ENCODE measurements at regions not wholly inside any gene's neighbourhood (a gene's known extent, or its start where the extent isn't known, plus 50 kb on each side); places are given as distances from the start of the nearest gene placed in this dataset.

DNA sequence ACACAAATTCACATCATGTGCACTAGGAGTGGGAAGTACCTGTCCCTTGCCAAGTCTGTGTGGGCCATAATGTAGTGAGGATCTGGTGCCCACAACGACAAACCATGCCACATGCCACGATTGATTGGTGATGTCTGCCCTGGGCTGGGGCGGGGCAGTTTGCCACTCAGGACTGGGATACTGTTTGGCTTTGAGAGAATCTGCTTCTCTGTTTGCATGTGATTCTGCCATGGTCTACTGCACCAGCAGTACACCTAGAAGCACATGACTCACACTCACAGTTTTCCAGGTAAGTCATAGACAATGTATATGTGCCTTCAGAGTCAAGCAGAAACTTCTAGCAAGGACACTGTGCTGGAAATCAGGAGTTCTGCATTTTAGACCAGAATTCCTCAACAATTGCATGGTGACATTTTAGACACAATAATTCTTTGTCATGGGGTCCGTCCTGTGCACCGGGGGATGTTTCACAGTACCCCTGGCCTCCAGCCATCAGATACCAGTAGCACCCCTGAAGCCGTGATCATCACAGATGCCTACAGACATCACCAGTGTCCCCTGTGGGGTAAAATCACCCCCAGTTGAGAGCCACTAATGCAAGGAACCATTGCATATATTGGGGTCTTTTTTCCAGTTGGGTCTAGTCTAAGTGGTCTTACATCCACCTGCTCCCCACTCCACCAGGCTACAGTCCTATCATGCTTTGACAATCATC lies 278.3 kb downstream of the EIPR1 start:
- no peak for DNase-seq

DNA sequence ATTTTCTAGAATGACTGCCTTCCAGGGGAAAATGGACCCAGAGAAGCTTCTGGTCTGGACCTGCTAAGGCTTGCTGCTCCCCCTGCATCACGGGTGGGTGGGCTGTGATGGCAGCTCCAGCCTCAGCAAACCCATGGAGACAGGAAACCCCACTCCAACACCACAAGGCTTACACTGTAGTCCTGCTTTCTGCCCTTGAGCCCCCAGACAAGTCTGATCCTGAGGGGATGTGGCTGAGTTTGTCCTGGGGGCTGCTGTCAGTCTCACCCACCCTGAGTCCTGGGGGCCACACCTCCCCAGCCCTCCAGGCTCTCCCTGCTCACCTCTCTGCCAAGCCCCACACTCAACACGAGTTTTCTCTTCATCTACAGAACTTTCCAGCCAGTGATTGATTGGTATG lies 279.4 kb downstream of the EIPR1 start:
- no peak for DNase-seq

DNA sequence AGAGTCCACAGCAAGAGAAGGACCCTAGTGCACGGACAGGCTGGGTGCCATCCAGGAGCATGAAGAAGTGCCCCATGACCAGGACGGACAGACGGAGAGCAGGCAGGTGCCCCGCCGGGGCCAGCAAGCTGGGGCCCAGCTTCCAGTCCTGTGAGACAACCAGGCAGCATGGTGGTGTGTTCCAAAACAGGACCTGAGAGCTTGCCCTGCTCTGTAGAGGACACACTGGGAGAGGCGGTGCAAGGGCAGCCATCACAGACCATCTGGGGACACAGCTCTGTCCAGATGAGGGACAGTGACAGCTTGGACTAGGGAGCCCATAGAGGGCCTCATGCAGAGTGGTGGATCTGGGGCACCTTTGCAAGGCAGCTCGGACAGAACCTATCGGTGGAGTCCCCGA lies 279.8 kb downstream of the EIPR1 start:
- DNase-seq, result no peak

DNA sequence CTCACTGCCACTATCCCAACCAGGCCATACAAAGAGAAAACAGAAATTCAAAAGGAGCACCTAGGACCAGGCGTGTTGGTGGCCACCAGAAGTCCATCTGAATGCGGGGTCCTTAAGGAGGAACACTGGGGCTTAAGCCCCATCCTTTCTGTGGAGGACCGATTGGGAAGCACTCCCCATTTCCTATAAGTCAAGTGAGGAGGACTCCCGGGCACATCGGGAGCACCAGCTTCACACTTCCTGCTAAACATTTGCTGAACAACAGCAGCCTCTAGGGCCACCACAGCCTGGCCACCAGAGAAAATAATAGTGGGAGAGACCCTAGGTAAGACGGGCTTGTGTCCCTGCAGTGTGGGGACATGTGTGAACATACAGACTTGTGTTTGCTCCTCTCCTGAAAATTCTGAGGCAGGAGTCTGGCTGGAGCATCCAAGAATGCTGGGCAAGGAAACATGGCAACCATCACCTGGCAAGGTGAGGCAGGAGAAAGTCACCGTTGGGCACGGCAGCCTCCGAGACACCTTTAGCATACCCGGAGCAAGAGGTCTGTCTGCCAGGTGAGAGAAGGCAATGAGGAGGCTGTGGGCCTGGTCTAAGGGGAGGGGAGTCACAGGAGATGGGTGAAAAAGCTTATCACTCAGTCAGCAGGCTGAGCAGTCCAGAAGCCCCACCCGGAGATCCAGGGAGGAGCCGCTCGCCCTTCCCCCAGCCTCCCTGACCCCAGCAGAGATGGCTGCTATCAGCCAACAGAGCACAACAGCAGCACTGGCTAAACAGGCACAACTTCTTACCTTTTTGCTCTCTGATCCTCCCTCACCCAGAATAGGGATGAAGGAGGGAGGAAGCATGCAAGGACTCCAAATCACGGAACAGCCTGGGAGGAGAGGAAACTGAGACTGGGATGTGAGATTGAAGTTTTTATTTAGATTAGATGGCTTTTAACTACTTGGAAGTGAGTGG lies 282.3 kb downstream of the EIPR1 start:
- DNase-seq, result no peak

DNA sequence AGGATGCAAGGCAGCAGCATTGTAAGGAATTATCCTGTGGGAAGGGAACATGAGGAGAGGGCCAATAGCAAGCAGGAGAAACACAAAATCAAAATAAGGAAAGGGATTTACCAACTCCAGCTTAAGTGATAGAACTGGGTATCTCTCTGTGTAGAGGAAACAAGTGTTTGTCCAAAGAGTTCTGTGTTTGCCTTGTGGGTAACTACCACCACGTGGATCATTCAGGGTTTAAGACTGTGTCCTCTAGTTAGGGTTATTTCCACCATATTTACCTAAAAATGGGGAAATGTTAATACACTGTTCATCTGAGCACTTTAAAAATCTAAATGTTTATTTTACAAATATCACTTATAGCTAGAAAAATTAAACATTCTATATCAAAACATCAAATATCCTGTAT lies 283.3 kb downstream of the EIPR1 start:
- DNase-seq, result no peak

DNA sequence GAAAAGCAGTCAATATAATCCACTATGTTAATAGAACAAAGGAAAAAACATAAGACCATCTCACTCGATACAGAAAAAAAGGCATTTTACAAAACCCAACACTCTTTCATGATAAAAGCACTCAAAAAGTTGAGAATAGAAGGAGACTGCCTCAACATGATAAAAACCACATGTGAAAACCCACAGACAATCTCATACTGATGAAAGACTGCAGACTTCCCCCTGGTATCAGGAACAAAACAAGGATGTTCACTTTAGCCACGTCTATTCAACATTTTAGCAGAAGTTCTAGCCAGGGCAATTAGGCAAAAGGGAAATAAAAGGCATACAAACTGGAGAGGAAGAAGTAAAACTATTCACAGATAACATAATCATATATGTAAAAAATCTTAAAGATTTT lies 285.9 kb downstream of the EIPR1 start:
- DNase-seq, result no peak

DNA sequence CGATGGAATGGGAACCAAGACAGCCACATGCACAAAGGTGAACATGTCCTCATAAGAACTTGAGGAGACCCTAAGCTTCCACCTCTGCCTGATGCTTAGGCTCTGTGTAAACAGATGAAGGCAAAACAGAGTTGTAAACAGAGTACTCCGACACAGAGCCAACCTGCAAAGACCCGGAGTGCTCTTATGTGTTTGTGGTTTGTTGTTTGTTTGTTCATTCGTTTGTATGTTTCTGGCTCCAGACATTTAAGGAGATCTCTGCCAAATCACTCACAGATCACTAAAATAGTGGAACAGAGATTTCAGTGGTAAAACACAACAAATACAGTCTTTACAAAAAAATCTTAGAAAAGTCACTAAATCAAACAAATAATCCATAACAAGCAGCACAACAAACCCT lies 294.9 kb downstream of the EIPR1 start:
- no peak for DNase-seq

DNA sequence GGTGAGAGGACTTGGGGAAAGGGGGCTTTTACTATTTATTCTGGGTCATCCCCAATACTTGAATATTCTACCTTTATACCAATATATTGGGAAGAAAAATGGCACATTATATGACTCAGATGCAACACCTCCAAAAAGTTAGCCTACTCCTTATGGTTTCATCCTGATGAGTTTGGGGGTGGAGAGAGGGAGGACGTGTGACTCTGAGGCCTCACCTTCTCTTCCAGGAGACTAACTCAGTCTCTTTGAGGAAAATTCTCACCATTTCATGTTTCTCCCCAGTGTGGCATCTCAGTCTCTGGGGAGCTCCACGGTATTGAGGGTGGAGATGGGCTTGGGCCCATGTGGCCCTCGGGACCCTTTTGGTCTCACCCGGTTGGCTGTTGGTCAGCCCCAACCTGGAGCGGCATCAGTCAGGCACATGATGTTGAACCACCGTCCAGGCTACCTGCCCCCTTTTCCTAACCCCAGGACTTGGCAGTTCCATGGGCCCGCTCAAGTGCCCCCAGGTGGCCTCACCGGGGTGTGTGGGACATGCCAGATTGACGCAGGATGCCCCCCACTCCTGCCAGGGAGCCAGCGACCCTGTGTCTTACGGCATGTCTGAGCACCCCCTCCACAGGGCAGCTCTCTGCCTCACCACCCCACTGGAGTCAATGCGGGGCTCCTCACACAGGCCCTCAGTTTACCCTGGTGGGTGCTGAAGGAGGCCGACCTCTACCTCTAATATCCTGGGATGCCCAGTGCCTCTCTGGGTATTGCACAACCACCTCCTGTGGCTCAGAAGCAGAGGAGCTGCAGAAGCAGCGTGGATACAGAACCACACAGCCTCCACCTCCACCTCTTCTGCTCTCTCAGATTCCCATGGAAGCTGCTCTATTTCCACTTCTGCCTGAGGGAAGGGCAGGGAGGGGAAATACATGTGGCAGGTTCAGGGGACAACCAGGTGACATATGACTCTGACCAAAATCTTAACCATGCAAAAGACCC lies 297.4 kb downstream of the EIPR1 start:
- no peak for DNase-seq

DNA sequence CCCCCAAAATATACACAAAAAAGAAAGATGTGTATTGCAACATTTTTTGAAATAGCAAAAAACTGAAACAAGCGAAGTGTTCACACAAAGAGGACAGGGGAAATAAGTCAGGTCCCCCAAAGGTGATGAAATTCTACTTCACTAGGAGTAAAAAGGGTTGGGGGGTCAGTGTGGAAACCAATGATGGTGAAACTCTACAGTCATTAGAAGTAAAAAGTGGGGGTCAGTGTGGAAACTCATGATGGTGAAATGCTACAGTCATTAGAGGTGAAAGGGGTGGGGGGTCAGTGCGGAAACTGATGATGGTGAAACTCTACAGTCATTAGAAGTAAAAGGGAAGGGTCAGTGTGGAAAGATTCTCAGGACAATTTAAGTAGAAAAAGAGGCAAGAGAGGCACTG lies 298.2 kb downstream of the EIPR1 start:
- DNase-seq, result no peak

DNA sequence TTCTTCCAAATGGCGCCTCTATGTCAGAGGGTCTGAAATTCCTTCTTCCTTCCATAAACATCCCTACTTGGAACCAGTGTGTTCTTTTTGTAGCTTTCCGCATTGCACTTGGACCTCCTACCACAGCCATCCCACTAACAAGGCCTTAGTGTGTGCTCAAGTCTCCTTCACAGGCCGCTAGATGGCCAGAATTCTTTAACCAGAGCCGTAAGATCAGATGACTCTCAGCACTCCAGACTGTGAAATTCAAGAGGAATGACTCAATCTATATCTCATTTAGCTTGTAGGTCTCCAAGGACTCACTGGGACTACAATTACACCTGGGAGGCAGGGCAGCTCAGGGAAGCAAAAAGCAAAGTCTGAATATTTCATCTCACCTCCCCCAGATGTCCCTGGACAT lies 298.9 kb downstream of the EIPR1 start:
- no peak for DNase-seq

DNA sequence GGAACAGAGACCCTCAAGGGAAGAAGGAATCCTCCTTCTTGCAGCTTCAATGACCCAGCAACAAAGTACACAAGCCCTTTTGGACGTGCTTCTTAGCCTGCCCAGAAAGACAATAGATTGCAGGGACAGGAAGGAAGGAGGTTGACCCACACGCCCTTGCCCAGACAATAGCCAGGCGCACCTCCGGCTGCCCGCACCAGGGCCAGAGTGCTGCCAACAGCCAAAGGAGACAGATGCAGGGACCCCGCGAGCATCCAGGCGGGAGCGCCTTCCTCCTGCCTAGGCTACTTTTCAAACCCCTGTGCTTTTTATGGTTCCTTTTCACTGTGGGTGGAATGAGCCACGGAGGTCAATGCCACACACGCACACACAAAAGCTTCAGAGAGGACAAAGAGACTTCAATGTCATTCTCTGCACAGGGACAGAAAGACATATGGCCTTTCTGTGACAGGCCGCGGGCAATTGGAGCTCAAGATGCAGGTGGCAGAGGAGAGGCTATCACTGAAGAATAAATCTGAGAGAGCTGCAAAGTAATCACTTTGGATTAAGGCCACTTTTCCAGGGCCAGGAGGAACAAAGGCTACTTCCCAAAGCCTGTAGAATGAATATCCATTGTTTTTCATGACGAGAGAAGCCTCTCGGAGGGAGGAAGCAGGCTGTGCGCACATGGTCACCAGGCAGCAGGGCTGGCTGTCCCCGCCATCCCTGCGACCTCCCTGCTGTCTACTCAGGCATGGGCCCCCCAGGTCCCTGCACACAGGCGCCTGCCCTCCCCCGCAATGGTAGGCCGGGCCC lies 300.6 kb downstream of the EIPR1 start:
- no peak for DNase-seq

DNA sequence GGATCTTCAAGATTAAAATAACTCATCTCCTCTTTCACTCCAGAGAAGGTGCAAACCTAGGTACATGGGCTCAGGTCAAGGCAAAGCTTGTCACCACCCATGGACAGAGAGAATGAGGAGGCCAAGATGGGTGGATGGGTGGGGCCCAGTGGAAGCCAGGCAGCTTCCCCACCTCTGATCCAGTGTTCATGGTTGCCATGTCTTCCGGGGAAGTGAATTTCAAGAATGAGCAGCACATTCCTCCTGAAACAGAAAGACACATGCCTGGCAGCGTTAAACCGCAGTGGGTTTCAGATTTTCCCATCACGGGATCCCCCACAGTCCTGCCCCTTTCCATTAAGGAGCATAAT lies 301.7 kb downstream of the EIPR1 start:
- no peak for DNase-seq

DNA sequence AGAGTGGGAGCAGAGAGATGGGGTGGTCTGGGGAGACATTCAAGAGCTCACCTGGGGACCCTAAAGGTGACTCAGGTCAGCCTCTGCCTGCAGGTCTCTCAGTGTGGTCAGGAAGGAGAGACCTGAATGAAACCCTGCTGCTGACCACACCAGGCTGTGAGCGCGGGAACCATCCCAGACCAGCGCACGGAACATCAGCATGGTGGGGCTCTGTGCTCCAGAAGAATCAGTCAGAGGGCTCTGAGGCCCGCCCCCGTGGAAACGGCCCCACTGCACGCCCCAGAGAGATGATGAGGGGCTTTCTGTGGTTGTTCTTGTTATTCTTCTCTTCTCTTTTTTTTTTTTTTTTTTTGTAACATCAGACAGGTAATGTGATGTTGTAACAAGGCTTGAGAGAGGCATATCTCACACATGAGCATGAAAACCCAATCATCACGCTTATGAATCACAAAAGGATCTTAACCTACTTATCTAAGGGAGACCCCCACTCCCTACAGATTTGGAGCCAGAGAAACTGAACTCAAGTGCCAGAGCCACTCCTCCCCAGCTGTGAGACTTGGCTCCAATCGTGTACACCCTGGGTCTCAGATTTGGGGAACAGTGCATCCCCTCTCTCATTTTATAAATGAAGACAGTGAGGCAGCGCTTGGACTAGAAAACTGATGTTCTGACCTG lies 302.2 kb downstream of the EIPR1 start:
- no peak for DNase-seq

DNA sequence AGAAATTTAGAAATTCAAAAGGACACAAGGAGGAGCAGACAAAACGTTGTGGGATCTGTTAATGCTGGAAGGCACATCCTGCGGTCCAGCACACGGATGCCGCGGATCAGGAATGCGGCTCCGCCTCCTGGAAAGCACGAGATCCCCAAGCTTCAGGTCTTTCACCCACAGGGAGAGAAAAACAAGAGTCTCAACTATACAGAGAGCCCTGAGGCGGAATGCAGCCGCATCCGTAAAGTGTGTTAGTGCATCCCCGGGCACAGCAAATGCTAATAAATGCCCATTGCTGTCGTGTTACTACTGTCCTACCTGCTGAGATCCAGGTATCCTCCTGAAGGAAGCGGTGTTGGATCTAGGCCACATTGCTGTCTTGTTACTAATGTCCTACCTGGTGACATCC lies 303.9 kb downstream of the EIPR1 start:
- DNase-seq, result no peak

DNA sequence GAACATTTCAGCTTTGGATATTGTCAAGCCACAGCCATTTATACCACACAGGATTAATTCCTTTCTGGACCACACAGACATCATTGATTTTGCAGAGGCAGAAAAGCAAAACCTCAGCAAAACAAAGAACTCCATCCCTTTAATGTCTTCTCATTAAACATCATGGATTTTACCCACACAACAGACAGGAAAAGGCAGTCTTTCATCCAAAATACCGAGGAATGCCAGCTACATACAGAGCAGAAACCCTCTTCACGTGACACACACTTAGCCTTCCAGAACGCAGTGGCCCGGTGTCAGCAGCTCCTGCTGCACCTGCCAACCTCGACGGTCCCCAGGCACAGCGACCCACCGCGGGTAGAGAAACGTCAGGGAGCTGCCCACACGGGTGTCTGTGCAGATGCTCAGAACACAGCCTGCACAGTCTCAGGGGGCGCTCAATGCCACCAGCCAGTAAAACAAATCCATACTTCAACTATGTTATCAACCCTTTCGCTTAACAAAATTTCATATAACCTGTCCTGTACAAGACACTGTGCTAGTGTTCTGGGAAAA lies 304.5 kb downstream of the EIPR1 start:
- DNase-seq, result no peak

DNA sequence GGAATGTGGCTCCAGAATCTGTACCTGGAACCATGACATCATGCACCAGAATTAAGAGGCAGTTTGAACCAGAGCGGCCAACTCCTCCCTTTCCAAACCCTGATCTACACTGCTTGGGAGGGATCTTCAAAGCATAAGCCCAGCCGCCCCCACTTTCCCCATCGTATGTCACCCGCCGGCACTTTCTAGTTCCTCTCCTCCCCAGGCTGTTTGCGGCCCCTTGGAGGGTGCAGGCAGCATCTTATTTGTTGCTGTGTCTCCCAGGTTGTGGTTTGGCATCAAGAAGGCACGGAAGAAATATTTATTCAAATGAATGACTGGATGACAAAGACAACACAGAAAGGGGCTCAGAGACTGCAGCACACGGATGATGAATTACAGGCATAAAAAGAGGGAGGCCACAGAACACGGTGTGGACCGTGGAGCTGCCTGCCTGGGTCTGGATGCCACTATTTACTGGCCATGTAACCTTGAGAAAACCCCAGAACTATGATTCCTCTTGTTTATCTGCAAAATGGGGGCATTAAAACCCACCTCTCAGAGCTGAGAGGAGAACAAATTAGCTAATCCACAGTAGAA lies 305.8 kb downstream of the EIPR1 start:
- DNase-seq, result no peak

DNA sequence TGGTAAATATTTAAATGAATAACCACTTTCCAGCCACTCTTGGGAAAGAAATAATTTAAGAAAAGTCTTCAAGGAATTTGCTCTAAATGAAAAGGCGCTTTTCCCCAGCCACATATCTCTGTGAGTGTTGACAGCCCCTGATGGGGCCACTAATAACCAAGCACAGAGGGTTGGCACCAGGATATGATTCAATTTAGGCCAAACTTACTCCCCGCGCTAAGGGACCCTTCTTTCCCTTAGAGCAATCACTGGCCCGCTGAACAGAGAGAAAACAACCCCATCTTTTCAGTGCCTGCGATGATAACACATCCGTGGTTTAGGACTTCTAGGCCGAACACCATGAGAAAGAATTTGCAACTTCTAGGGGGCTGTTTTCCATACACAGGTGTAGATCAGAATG lies 310.8 kb downstream of the EIPR1 start:
- no peak for DNase-seq

DNA sequence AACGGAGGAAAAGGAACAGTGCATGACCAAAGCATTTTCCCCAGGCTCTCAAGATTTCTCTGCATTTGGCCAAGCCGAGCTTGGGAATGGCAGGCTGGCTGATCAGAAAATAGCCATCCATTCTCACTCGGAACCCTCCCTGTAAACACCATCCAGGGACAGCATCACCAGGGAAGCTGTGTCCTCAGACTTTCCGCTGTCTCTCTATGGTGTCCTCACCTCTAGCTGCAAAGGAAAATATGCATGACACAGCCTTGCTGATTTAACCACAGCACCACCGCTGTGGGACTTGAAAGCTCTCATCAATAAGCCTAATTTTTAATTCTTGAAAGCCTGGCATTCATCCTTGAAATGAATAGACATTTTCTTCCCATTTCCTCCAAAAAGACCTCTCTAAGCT lies 311.7 kb downstream of the EIPR1 start:
- no peak for DNase-seq

DNA sequence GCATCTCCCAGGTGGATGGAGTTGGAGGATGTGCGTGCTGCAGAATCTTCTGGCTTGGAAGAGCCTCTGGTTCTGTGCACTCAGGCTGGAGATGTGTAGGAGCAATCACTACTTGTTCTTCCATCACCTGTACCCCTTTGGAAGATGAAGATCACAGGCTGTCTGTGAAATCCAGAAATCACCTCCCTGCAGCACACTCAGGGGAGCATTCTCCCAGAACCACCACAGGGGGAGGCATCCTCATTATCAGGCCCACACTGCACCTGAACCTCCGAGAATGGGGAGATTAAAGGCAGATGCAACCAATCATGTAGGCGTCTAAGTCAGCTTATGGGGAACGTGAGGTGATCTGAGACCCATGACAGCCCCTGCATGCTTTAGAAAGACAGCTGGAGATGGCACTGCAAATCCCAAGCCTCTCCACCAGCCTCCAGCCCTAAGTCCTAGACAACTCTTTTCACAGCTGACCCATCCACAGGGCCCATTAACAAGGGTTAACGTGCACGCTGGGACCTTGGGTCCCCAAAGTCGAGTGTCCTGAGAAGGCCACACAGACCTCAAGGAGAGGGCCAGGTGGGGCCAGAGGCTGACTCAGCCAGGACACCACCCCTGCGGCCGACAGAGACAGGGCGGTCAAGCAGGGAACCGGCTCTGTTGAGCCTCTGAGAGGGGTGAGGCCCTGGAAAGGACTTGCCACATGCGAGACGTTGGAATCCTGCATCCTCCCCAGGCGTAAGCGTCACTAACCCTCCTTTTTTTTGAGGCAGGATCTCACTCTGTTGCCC lies 314.9 kb downstream of the EIPR1 start:
- DNase-seq, result no peak

DNA sequence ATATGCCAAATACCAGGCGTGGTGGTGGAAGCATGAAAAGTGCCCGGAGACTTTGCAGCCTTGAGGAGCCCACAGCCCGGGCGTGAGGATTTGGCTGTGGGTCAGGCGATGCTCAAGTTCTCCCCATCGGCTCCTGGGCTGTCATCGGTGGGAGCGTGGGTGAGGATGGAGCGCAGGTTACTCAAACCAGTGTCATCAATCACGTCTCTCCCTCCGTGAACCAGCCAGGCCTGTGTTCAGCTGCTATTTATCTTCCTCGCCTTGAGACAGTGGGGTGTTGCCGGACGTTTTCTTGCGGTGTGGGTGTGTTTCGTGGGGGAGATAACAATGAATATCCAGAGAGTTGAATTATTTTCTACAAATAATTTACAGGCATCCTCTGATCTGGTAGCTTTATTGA lies 317.6 kb downstream of the EIPR1 start:
- DNase-seq, result no peak

All from fibroblast of upper back skin (primary cell).